Kidney (tissue), 13 donors: ENCODE measurements at regions not wholly inside any gene's neighbourhood (a gene's known extent, or its start where the extent isn't known, plus 50 kb on each side); places are given as distances from the start of the nearest gene placed in this dataset.
"Not testable (repeated sequence)": the region's sequence is repeated elsewhere in the genome, so short reads cannot be mapped to it uniquely, and the experiment has no call there.

Source experiments
- DNase-seq, 5 donors: peaks; one replicate each; pipeline ENCODE4 v3.0.0-alpha.2; 2013 to 2020
- FAIRE-seq: peaks from 2 replicates; lab custom pipeline; 2012; peaks lifted over from hg19 to GRCh38; lab: Jason Lieb, UNC
- H3K27ac ChIP-seq, 2 donors: one replicate each; pipeline ENCODE4 v1.7.0; 2013; ENCODE audit warnings: low read depth in 2 of 2, low read length in 2 of 2, inconsistent platforms in 1 of 2
- H3K27me3 ChIP-seq: one replicate; pipeline ENCODE4 v1.7.1; 2013; ENCODE audit warnings: low read length, inconsistent platforms; ENCODE audit not compliant: control insufficient read depth, insufficient read depth
- H3K36me3 ChIP-seq, 3 donors: one replicate each; pipeline versions ENCODE4 v1.7.0 to v1.7.1; 2013; ENCODE audit warnings: low read length in 3 of 3, control low read depth in 1 of 3, inconsistent platforms in 1 of 3; ENCODE audit not compliant: insufficient read depth in 3 of 3, control insufficient read depth in 2 of 3
- H3K4me1 ChIP-seq, 3 donors: one replicate each; pipeline versions ENCODE4 v1.7.0 to v1.7.1; 2013; ENCODE audit warnings: low read length in 3 of 3, inconsistent platforms in 1 of 3, low read depth in 1 of 3; ENCODE audit not compliant: control insufficient read depth in 2 of 3, insufficient read depth in 2 of 3
- H3K4me3 ChIP-seq, 3 donors: one replicate each; pipeline versions ENCODE4 v1.7.0 to v1.8.1; 2013; ENCODE audit warnings: low read length in 3 of 3, control low read depth in 1 of 3, inconsistent platforms in 1 of 3
- H3K9ac ChIP-seq, 3 donors: one replicate each; pipeline versions ENCODE4 v1.7.0 to v1.7.1; 2013; ENCODE audit warnings: low read length in 3 of 3, control low read depth in 1 of 3, inconsistent platforms in 1 of 3
- H3K9me3 ChIP-seq, 3 donors: one replicate each; pipeline versions ENCODE4 v1.7.0 to v1.7.1; 2013; ENCODE audit warnings: low read length in 3 of 3, control low read depth in 1 of 3, inconsistent platforms in 1 of 3; ENCODE audit not compliant: control insufficient read depth in 2 of 3, insufficient read depth in 1 of 3
- intact Hi-C: fragments of 100-400 bp; cut with DNase I; formaldehyde crosslinking; loops from one replicate; pipeline ENCODE4 v1.11.1; 2022
- TF ChIP-seq, protein P1 (sequence below): IDR thresholded peaks from 3 replicates; pipeline ENCODE4 v1.5.1; 2012; ENCODE audit warnings: mild to moderate bottlenecking, moderate library complexity, borderline replicate concordance; ENCODE audit not compliant: insufficient read depth; ENCODE audit errors: extremely low read depth
- donor health status: control.
- donor health status: control.
- donor health status: control.
- donor health status: control.
- donor health status: control.
- donor health status: DM: yes; HTN: yes; CAD: no.
- donor health status: Normal renal cell carcinoma (clear cell type).

DNA sequence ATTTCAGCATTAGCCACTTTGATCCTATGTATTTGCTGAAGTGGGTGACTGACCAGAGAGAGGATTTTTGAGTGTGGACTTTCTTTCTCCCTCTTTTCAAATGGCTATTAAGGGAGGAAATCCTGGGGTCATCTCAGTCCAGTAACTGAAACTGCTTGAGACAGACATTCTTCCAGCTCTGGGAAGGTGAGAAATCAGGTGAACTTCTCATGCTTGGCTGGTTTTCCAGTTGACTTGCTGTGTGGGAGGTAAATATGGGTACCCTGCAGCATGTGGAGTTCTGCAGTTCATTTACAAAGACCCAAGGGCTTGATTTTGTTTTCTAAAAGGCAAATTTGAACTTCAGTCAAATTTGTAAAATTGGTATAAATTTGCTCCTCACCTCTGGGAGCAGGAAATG, 461.1 kb upstream of the TBL1XR1 start:
- Histone ChIP-seq H3K36me3 (no peaks in the 10 kb centered on the region), H3K4me1 (peaks cover 0 to 22% (median 10%) of the 10 kb centered on the region in 3 donors), H3K9ac (no peak overlapping the region), H3K27ac (peak overlapping the region; percentile 59 to 65), H3K4me3 (peak overlapping the region in 1 of 3 donors; percentile 2), H3K9me3 (no peaks in the 10 kb centered on the region), H3K27me3 (no peaks in the 10 kb centered on the region)
- FAIRE-seq: peak; percentile 84
- peak in 3 of 5 donors; percentile 54 to 90 (median 90) for DNase-seq
- TF ChIP-seq, protein P1, sequence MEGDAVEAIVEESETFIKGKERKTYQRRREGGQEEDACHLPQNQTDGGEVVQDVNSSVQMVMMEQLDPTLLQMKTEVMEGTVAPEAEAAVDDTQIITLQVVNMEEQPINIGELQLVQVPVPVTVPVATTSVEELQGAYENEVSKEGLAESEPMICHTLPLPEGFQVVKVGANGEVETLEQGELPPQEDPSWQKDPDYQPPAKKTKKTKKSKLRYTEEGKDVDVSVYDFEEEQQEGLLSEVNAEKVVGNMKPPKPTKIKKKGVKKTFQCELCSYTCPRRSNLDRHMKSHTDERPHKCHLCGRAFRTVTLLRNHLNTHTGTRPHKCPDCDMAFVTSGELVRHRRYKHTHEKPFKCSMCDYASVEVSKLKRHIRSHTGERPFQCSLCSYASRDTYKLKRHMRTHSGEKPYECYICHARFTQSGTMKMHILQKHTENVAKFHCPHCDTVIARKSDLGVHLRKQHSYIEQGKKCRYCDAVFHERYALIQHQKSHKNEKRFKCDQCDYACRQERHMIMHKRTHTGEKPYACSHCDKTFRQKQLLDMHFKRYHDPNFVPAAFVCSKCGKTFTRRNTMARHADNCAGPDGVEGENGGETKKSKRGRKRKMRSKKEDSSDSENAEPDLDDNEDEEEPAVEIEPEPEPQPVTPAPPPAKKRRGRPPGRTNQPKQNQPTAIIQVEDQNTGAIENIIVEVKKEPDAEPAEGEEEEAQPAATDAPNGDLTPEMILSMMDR: no peak
- intact Hi-C loops: no loop called here

DNA sequence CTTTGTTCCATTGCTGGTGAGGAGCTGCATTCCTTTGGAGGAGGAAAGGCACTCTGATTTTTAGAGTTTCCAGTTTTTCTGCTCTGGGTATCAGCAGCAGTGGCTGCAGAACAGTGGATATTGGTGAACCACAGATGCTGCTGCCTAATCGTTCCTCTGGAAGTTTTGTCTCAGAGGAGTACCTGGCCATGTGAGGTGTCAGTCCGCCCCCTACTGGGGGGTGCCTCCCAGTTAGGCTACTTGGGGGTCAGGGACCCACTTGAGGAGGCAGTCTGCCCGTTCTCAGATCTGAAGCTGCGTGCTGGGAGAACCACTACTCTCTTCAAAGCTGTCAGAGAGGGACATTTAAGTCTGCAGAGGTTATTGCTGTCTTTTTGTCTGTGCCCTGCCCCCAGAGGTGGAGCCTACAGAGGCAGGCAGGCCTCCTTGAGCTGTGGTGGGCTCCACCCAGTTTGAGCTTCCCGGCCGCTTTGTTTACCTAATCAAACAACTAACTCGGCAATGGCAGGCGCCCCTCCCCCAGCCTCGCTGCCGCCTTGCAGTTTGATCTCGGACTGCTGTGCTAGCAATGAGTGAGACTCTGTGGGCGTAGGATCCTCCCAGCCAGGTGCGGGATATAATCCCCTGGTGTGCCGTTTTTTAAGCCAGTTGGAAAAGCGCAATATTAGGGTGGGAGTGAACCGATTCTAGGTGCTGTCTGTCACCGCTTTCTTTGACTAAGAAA, 467.3 kb upstream of the TBL1XR1 start:
- H3K4me3 ChIP-seq, H3K27ac ChIP-seq, H3K4me1 ChIP-seq, H3K9me3 ChIP-seq, DNase-seq, H3K9ac ChIP-seq, FAIRE-seq, H3K36me3 ChIP-seq, H3K27me3 ChIP-seq, intact Hi-C loops: not testable (repeated sequence)

DNA sequence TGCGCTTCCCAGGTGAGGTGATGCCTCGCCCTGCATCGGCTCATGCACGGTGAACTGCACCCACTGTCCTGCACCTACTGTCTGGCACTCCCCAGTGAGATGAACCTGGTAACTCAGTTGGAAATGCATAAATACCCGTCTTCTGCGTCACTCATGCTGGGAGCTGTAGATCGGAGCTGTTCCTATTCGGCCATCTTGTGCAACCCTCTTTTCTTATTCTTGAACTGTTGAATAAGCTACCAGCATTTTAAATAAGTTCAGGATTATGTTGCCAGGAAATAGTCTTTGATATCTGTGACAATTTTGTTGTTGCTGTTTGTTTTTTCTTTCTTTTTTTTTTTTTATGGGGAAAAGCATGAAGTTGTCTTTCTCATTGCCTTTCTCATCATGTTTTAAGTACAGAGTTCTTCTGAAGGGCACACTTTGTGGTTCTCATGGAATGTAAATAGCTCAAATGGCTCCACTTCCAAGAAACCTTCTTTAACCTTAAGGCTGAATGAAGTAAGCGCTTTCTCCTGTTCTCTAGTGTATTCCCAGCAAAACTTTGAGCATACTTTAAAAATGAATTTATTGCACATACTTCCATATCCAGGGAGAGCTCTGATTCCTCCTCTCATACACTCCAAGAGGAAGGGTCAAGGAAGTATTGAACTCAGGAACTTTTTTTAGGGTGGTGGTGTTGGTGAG, 468.0 kb upstream of the TBL1XR1 start:
- H3K4me3 ChIP-seq: no peak overlapping the region
- TF ChIP-seq, protein P1: no peak
- no peaks in the 10 kb centered on the region for H3K27me3 ChIP-seq
- no peaks in the 10 kb centered on the region for H3K36me3 ChIP-seq
- H3K4me1 ChIP-seq: no peaks in the 10 kb centered on the region
- intact Hi-C loops: no loop called here
- no peak for DNase-seq
- H3K9ac ChIP-seq: no peak overlapping the region
- H3K27ac ChIP-seq: no peak overlapping the region
- no peaks in the 10 kb centered on the region for H3K9me3 ChIP-seq
- no peak for FAIRE-seq

DNA sequence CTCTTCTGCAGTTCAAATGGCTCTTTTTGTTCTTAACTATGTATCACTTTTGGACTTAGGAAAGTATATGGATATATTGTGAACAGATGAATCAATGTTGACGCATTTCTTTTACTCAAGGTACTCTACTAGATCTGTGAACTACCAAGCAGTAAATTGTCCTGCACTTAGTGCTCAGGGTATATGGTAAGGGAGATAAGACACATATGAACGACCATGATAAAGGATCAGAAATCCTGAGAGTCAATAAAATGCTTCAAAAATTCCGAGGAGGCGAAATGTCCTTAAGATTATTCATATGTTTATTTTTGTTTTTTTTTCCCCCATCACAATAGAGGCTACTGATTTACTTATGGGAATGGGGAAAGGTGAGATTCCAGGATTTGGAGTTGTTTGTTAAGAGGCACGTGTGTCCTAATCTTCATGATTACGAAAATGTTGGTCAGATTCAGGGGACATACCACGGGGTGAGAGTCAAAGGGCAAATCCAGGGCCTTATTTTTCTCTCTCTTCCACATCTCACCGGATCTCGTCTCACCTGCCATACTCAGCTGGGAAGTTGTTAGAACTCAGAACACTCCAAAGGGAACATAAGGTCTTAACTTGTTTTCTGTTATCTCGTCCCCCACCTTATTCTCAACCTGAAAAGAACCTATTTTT, 475.1 kb upstream of the TBL1XR1 start:
- intact Hi-C loops: no loop called here
- H3K9me3 ChIP-seq: no peaks in the 10 kb centered on the region
- no peak for DNase-seq
- TF ChIP-seq, protein P1: no peak
- no peaks in the 10 kb centered on the region for H3K36me3 ChIP-seq
- no peak overlapping the region for H3K9ac ChIP-seq
- no peak overlapping the region for H3K4me3 ChIP-seq
- H3K27me3 ChIP-seq: no peaks in the 10 kb centered on the region
- peaks cover 11 to 17% (median 11%) of the 10 kb centered on the region in 3 donors for H3K4me1 ChIP-seq
- FAIRE-seq: no peak
- H3K27ac ChIP-seq: no peak overlapping the region
